ENCODE measurements at regions not wholly inside any gene's neighbourhood (a gene's known extent, or its start where the extent isn't known, plus 50 kb on each side); places are given as distances from the start of the nearest gene placed in this dataset.

GRCh38 chr2:198326431-198326830, 522.0 kb downstream of the PLCL1 start:
- TF ChIP-seq CTCF (IDR thresholded peaks at IDR 0.05) (no peak), POLR2A (IDR thresholded peaks at IDR 0.05) (no peak)
